ENCODE measurements at regions not wholly inside any gene's neighbourhood (a gene's known extent, or its start where the extent isn't known, plus 50 kb on each side); places are given as distances from the start of the nearest gene placed in this dataset.

DNA sequence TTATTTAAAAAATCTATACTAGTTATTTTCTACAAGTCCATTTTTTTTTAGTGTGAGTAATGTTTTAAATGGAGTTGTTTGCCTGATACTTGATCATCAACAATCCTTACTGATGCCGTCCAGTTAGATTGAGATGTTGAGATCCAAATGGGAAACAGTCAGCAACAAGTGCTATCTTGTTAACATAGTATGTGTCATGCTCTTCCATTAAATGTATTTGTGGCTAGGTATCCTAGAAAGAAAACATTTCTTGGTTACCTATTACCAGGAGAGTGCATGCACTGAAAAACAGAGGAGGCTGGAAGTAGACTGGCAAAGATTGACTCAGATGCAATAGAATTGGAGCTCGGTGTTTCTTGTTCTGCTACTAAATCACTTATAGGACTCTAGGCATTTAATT, 123.4 kb upstream of the MAN2A1 start (continued):
- TF ChIP-seq, protein P1, sequence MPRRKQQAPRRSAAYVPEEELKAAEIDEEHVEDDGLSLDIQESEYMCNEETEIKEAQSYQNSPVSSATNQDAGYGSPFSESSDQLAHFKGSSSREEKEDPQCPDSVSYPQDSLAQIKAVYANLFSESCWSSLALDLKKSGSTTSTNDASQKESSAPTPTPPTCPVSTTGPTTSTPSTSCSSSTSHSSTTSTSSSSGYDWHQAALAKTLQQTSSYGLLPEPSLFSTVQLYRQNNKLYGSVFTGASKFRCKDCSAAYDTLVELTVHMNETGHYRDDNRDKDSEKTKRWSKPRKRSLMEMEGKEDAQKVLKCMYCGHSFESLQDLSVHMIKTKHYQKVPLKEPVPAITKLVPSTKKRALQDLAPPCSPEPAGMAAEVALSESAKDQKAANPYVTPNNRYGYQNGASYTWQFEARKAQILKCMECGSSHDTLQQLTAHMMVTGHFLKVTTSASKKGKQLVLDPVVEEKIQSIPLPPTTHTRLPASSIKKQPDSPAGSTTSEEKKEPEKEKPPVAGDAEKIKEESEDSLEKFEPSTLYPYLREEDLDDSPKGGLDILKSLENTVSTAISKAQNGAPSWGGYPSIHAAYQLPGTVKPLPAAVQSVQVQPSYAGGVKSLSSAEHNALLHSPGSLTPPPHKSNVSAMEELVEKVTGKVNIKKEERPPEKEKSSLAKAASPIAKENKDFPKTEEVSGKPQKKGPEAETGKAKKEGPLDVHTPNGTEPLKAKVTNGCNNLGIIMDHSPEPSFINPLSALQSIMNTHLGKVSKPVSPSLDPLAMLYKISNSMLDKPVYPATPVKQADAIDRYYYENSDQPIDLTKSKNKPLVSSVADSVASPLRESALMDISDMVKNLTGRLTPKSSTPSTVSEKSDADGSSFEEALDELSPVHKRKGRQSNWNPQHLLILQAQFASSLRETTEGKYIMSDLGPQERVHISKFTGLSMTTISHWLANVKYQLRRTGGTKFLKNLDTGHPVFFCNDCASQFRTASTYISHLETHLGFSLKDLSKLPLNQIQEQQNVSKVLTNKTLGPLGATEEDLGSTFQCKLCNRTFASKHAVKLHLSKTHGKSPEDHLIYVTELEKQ (tag by site-specific recombination; IDR thresholded peaks at IDR 0.05; ENCODE audit: borderline replicate concordance) = no peak
- no peak for TF ChIP-seq ZNF416 (tag by site-specific recombination; IDR thresholded peaks at IDR 0.05)

DNA sequence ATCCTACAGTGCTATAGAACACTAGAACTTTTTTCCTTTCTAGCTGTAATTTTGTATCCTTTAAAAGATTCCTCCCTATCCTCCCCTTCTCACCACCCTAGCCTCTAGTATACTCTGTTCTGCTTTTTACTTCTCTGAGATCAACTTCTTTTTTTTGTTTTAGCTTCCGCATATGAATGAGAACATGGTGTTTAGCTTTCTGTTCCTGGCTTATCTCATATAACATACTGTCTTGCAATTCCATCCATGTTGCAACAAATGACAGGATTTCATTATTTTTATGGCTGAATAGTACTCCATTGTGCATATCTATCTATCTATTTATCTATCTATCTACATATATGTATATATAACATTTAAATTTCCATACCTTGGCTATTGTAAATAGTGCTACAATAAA, 126.0 kb upstream of the MAN2A1 start:
- CTCF ChIA-PET = no interaction called here

DNA sequence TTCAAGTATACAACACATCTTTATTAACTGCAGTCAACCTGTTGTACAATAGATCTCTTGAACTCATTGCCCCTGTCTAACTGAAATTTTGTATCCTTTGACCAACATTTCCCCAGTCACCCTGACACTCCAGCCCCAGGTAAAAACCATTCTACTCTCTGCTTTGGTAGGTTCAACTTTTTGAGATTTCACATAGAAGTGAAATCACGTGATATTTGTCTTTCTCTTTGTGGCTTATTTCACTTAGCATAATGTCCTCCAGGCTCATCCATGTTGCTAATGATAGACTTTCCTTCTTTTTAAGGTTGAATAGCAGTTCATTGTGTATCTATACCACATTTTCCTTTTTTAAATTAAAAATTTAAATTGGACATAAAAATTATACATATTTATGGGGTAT, 126.5 kb upstream of the MAN2A1 start:
- CTCF ChIA-PET = no interaction called here
- Histone ChIP-seq H3K36me3 (ENCODE audit: control insufficient read depth in 2 of 2, insufficient read depth in 1 of 2, low read length in 2 of 2) (no peaks in the 10 kb centered on the region), H3K27ac (ENCODE audit: extremely low read depth, low read depth, low read length) (no peak overlapping the region), H3K9me3 (ENCODE audit: control insufficient read depth, insufficient read depth, low read depth, low read length) (no peaks in the 10 kb centered on the region), H3K4me3 (ENCODE audit: low read depth, low read length) (no peak overlapping the region), H3K4me1 (ENCODE audit: control insufficient read depth, insufficient read depth, low read length) (no peaks in the 10 kb centered on the region)
- POLR2A ChIA-PET = no interaction called here
- TF ChIP-seq, protein P2, sequence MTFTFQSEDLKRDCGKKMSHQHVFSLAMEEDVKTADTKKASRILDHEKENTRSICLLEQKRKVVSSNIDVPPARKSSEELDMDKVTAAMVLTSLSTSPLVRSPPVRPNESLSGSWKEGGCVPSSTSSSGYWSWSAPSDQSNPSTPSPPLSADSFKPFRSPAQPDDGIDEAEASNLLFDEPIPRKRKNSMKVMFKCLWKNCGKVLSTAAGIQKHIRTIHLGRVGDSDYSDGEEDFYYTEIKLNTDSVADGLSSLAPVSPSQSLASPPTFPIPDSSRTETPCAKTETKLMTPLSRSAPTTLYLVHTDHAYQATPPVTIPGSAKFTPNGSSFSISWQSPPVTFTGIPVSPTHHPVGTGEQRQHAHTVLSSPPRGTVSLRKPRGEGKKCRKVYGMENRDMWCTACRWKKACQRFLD (tag by site-specific recombination; IDR thresholded peaks at IDR 0.05) = no peak
- TF ChIP-seq, protein P3, sequence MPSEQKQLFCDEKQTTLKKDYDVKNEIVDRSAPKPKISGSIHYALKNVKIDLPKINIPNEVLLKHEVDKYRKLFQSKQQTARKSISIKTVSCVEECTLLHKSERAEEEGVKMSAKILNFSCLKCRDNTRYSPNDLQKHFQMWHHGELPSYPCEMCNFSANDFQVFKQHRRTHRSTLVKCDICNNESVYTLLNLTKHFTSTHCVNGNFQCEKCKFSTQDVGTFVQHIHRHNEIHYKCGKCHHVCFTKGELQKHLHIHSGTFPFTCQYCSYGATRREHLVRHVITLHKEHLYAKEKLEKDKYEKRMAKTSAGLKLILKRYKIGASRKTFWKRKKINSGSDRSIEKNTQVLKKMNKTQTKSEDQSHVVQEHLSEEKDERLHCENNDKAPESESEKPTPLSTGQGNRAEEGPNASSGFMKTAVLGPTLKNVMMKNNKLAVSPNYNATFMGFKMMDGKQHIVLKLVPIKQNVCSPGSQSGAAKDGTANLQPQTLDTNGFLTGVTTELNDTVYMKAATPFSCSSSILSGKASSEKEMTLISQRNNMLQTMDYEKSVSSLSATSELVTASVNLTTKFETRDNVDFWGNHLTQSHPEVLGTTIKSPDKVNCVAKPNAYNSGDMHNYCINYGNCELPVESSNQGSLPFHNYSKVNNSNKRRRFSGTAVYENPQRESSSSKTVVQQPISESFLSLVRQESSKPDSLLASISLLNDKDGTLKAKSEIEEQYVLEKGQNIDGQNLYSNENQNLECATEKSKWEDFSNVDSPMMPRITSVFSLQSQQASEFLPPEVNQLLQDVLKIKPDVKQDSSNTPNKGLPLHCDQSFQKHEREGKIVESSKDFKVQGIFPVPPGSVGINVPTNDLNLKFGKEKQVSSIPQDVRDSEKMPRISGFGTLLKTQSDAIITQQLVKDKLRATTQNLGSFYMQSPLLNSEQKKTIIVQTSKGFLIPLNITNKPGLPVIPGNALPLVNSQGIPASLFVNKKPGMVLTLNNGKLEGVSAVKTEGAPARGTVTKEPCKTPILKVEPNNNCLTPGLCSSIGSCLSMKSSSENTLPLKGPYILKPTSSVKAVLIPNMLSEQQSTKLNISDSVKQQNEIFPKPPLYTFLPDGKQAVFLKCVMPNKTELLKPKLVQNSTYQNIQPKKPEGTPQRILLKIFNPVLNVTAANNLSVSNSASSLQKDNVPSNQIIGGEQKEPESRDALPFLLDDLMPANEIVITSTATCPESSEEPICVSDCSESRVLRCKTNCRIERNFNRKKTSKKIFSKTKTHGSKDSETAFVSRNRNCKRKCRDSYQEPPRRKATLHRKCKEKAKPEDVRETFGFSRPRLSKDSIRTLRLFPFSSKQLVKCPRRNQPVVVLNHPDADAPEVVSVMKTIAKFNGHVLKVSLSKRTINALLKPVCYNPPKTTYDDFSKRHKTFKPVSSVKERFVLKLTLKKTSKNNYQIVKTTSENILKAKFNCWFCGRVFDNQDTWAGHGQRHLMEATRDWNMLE (tag by site-specific recombination; conservative IDR thresholded peaks at IDR 0.05; ENCODE audit: low read depth) = no peak
- TF ChIP-seq ZNF624 (tag by site-specific recombination; IDR thresholded peaks at IDR 0.05) (no peak), ZBTB7A (tag by site-specific recombination; IDR thresholded peaks at IDR 0.05; ENCODE audit: low read depth) (no peak), ZBTB20 (tag by site-specific recombination; IDR thresholded peaks at IDR 0.05) (no peak), ZNF660 (tag by site-specific recombination; IDR thresholded peaks at IDR 0.05) (no peak), ZBTB21 (tag by site-specific recombination; IDR thresholded peaks at IDR 0.05) (no peak)
- TF ChIP-seq, protein P4, sequence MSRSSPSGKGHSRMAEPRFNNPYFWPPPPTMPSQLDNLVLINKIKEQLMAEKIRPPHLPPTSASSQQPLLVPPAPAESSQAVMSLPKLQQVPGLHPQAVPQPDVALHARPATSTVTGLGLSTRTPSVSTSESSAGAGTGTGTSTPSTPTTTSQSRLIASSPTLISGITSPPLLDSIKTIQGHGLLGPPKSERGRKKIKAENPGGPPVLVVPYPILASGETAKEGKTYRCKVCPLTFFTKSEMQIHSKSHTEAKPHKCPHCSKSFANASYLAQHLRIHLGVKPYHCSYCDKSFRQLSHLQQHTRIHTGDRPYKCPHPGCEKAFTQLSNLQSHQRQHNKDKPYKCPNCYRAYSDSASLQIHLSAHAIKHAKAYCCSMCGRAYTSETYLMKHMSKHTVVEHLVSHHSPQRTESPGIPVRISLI (tag by site-specific recombination; IDR thresholded peaks at IDR 0.05) = no peak

More for the DNA sequence above, 126.0 kb upstream of the MAN2A1 start:
- H3K4me1 ChIP-seq (ENCODE audit: control insufficient read depth, insufficient read depth, low read length) = no peaks in the 10 kb centered on the region
- TF ChIP-seq HOXC10 (CRISPR knock-in tag; IDR thresholded peaks at IDR 0.05) (no peak), ZNF184 (tag by site-specific recombination; IDR thresholded peaks at IDR 0.05) (no peak), ZNF510 (tag by site-specific recombination; IDR thresholded peaks at IDR 0.05; ENCODE audit: insufficient replicate concordance) (no peak), SCRT2 (tag by site-specific recombination; IDR thresholded peaks at IDR 0.05) (no peak), SP7 (tag by site-specific recombination; IDR thresholded peaks at IDR 0.05) (no peak), ZNF677 (tag by site-specific recombination; IDR thresholded peaks at IDR 0.05) (no peak), ZNF544 (tag by site-specific recombination; IDR thresholded peaks at IDR 0.05) (no peak), ZFP37 (tag by site-specific recombination; IDR thresholded peaks at IDR 0.05) (no peak), SP2 (tag by site-specific recombination; IDR thresholded peaks at IDR 0.05) (no peak), ZNF350 (tag by site-specific recombination; IDR thresholded peaks at IDR 0.05) (no peak)
- TF ChIP-seq, protein P5, sequence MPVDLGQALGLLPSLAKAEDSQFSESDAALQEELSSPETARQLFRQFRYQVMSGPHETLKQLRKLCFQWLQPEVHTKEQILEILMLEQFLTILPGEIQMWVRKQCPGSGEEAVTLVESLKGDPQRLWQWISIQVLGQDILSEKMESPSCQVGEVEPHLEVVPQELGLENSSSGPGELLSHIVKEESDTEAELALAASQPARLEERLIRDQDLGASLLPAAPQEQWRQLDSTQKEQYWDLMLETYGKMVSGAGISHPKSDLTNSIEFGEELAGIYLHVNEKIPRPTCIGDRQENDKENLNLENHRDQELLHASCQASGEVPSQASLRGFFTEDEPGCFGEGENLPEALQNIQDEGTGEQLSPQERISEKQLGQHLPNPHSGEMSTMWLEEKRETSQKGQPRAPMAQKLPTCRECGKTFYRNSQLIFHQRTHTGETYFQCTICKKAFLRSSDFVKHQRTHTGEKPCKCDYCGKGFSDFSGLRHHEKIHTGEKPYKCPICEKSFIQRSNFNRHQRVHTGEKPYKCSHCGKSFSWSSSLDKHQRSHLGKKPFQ (tag by site-specific recombination; IDR thresholded peaks at IDR 0.05) = no peak
- TF ChIP-seq, protein P1 (tag by site-specific recombination; IDR thresholded peaks at IDR 0.05; ENCODE audit: borderline replicate concordance) = no peak
- no peaks in the 10 kb centered on the region for H3K36me3 ChIP-seq (ENCODE audit: control insufficient read depth in 2 of 2, insufficient read depth in 1 of 2, low read length in 2 of 2)
- no peaks in the 10 kb centered on the region for H3K9me3 ChIP-seq (ENCODE audit: control insufficient read depth, insufficient read depth, low read depth, low read length)
- H3K4me3 ChIP-seq (ENCODE audit: low read depth, low read length) = no peak overlapping the region
- no peak overlapping the region for H3K27ac ChIP-seq (ENCODE audit: extremely low read depth, low read depth, low read length)
- POLR2A ChIA-PET = no interaction called here
